ENCODE measurements at regions not wholly inside any gene's neighbourhood (a gene's known extent, or its start where the extent isn't known, plus 50 kb on each side); places are given as distances from the start of the nearest gene placed in this dataset.

DNA sequence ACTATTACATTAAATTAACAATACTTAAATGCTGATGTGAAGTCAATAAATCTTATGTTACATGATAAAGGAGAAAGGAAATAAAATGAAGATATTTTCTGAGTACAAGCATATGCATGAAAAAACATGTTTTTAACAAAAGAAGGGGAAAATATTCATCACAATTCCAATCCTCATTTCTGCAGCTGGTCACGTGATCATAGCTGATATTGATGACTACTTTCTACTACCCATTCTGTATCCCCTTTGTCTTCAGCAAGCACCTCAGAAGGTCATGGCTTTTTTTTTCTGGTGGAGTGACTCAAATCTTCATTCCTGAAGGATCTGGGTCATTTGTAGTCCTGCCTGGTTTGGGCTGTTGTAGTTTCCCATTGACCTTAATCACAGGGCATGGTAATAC, 90.9 kb downstream of the CDO1 start:
- TF ChIP-seq, protein P1, sequence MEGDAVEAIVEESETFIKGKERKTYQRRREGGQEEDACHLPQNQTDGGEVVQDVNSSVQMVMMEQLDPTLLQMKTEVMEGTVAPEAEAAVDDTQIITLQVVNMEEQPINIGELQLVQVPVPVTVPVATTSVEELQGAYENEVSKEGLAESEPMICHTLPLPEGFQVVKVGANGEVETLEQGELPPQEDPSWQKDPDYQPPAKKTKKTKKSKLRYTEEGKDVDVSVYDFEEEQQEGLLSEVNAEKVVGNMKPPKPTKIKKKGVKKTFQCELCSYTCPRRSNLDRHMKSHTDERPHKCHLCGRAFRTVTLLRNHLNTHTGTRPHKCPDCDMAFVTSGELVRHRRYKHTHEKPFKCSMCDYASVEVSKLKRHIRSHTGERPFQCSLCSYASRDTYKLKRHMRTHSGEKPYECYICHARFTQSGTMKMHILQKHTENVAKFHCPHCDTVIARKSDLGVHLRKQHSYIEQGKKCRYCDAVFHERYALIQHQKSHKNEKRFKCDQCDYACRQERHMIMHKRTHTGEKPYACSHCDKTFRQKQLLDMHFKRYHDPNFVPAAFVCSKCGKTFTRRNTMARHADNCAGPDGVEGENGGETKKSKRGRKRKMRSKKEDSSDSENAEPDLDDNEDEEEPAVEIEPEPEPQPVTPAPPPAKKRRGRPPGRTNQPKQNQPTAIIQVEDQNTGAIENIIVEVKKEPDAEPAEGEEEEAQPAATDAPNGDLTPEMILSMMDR (IDR thresholded peaks at IDR 0.05): no peak
- TF ChIP-seq POLR2A (IDR thresholded peaks at IDR 0.05): no peak
